Stomach (tissue), 8 donors: ENCODE measurements at regions not wholly inside any gene's neighbourhood (a gene's known extent, or its start where the extent isn't known, plus 50 kb on each side); places are given as distances from the start of the nearest gene placed in this dataset.

Experiments
- DNase-seq, 2 donors: peaks; one replicate each; pipeline versions ENCODE4 v3.0.0 to v3.0.0-alpha.2; 2013 to 2019
- H3K27ac ChIP-seq, 5 donors: fragments of 200-600 bp in 4 of 5; sonication (generic) in 4 of 5; one replicate each; pipeline ENCODE4 v1.5.1; 2013 to 2019; ENCODE audit warnings: mild to moderate bottlenecking in 1 of 5, moderate library complexity in 1 of 5
- H3K27me3 ChIP-seq, 3 donors: fragments of 200-600 bp; sonication (generic); one replicate each; pipeline ENCODE4 v1.5.1; 2017 to 2019; ENCODE audit warnings: mixed run types in 1 of 3
- H3K36me3 ChIP-seq, 4 donors: fragments of 200-600 bp; sonication (generic); 1 replicate in 3 of 4; 2 replicates in 1 of 4; pipeline ENCODE4 v1.5.1; 2016 to 2019
- H3K4me1 ChIP-seq, 4 donors: fragments of 200-600 bp; sonication (generic); one replicate each; pipeline ENCODE4 v1.5.1; 2016 to 2019
- H3K4me3 ChIP-seq, 4 donors: fragments of 200-600 bp; sonication (generic) in 3 of 4; one replicate each; pipeline ENCODE4 v1.5.1; 2016 to 2019; ENCODE audit warnings: mild to moderate bottlenecking in 1 of 4
- H3K9me3 ChIP-seq, 4 donors: fragments of 200-600 bp; sonication (generic); one replicate each; pipeline ENCODE4 v1.5.1; 2016 to 2019
- EP300 ChIP-seq: sonication (generic); formaldehyde crosslinking; IDR thresholded peaks from one replicate; pipeline ENCODE4 v1.6.1; 2017; ENCODE audit warnings: antibody characterized with exemption
- POLR2A ChIP-seq, 4 donors: fragments of 450-650 bp; IDR thresholded peaks; one replicate each; pipeline ENCODE4 v1.6.1; 2016; ENCODE audit warnings: antibody characterized with exemption in 4 of 4, control low read depth in 2 of 4, mild to moderate bottlenecking in 1 of 4, moderate library complexity in 1 of 4
- POLR2AphosphoS5 ChIP-seq, 3 donors: sonication (generic); formaldehyde crosslinking; IDR thresholded peaks; one replicate each; pipeline ENCODE4 v1.6.1; 2016; ENCODE audit warnings: antibody characterized with exemption in 3 of 3
- WGBS, 5 donors: extraction: QIAGEN DNeasy Blood & Tissue Kit in 3 of 5; methylation state at CpG; one replicate each; pipeline versions ENCODE4 v1.1.5 to v1.1.7; 2013 to 2018; 5-methylcytosine and 5-hydroxymethylcytosine counted together
- intact Hi-C: fragments of 100-400 bp; cut with DNase I; formaldehyde crosslinking; loops from one replicate; pipeline ENCODE4 v1.15.1; 2023; ENCODE audit warnings: low total_unique reads
- TF ChIP-seq, protein P1 (sequence below), 7 experiments: fragments of 450-650 bp in 4 of 7; fragments of 200-600 bp in 3 of 7; sonication (generic) in 3 of 7; IDR thresholded peaks; one replicate each; pipeline ENCODE4 v1.5.1; 2016 to 2019; ENCODE audit warnings: antibody characterized with exemption in 7 of 7, control low read depth in 2 of 7, mild to moderate bottlenecking in 1 of 7
- donor health status: healthy with polysubstance abuse.
- donor health status: Bipolar disorder and iron deficiency.
- donor health status: healthy.

GRCh38 chr3:28598165-28598564, 249.5 kb upstream of the AZI2 start:
- Histone ChIP-seq H3K9me3 (no peaks in the 10 kb centered on the region), H3K27me3 (no peaks in the 10 kb centered on the region), H3K4me3 (no peak overlapping the region), H3K36me3 (no peaks in the 10 kb centered on the region), H3K27ac (no peak overlapping the region), H3K4me1 (no peaks in the 10 kb centered on the region)
- intact Hi-C loops: no loop called here
- 86 to 92% (median 90%) methylated on average over 4 of the region's 4 CpGs for WGBS, 5 donors
- no peak for DNase-seq
- TF ChIP-seq POLR2A (IDR thresholded peaks at IDR 0.05) (no peak), EP300 (no peak), POLR2AphosphoS5 (IDR thresholded peaks at IDR 0.05) (no peak)
- TF ChIP-seq, protein P1, sequence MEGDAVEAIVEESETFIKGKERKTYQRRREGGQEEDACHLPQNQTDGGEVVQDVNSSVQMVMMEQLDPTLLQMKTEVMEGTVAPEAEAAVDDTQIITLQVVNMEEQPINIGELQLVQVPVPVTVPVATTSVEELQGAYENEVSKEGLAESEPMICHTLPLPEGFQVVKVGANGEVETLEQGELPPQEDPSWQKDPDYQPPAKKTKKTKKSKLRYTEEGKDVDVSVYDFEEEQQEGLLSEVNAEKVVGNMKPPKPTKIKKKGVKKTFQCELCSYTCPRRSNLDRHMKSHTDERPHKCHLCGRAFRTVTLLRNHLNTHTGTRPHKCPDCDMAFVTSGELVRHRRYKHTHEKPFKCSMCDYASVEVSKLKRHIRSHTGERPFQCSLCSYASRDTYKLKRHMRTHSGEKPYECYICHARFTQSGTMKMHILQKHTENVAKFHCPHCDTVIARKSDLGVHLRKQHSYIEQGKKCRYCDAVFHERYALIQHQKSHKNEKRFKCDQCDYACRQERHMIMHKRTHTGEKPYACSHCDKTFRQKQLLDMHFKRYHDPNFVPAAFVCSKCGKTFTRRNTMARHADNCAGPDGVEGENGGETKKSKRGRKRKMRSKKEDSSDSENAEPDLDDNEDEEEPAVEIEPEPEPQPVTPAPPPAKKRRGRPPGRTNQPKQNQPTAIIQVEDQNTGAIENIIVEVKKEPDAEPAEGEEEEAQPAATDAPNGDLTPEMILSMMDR (IDR thresholded peaks at IDR 0.05): no peak

DNA sequence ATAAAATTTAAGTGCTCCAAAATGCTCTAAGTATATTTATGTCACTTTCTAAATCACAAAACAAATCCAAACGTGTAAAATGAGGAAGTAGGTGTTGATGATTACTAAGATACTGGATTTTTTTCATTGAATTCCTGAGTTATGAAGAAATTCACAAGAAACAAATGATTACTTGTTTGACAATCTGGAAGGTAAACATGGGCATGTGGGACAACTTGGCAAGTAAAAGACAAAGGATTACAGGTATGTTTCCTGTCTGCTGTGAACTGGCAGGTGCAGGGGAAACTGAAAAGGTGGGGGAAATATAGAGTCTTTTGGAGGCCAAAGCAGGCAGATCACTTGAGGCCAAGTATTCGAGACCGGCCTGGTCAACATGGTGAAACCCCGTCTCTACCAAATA, 252.7 kb upstream of the AZI2 start:
- Histone ChIP-seq H3K27me3 (no peaks in the 10 kb centered on the region), H3K27ac (no peak overlapping the region), H3K4me1 (no peaks in the 10 kb centered on the region), H3K36me3 (no peaks in the 10 kb centered on the region), H3K4me3 (no peak overlapping the region), H3K9me3 (no peaks in the 10 kb centered on the region)
- intact Hi-C loops: no loop called here
- TF ChIP-seq POLR2A (IDR thresholded peaks at IDR 0.05) (no peak), POLR2AphosphoS5 (IDR thresholded peaks at IDR 0.05) (no peak), EP300 (no peak)
- TF ChIP-seq, protein P1 (IDR thresholded peaks at IDR 0.05): no peak
- 54 to 78% (median 60%) methylated on average over 4 of the region's 4 CpGs for WGBS, 5 donors
- no peak for DNase-seq

GRCh38 chr3:28606283-28606682, 257.7 kb upstream of the AZI2 start:
- DNase-seq: no peak
- Histone ChIP-seq H3K27ac (no peak overlapping the region), H3K9me3 (no peaks in the 10 kb centered on the region), H3K4me3 (no peak overlapping the region), H3K27me3 (no peaks in the 10 kb centered on the region), H3K4me1 (no peaks in the 10 kb centered on the region), H3K36me3 (no peaks in the 10 kb centered on the region)
- intact Hi-C loops: no loop called here
- WGBS, 5 donors: 49 to 60% (median 52%) methylated on average over 2 of the region's 2 CpGs
- TF ChIP-seq EP300 (no peak), POLR2A (IDR thresholded peaks at IDR 0.05) (no peak), POLR2AphosphoS5 (IDR thresholded peaks at IDR 0.05) (no peak)
- TF ChIP-seq, protein P1 (IDR thresholded peaks at IDR 0.05): no peak

DNA sequence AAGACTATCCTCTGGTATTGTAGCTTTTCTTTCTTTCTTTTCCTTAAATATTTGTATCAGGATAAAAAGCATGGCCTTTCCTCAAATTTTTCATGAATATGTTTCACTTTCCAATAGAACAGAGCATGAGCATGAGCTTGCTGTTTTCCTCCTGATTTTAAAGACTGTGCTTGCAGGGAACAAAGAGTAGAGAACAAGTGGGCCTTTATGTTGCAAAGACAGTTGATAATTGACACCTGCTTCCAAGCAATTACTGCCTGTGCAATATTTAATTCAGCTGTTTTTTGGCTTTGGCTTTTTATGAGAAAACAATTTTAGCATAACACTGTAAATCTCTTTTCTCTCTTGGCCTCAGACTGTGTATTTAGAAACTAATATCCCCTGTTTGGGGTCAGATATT, 263.6 kb upstream of the AZI2 start:
- Histone ChIP-seq H3K27me3 (no peaks in the 10 kb centered on the region), H3K36me3 (no peaks in the 10 kb centered on the region), H3K27ac (no peak overlapping the region), H3K9me3 (no peaks in the 10 kb centered on the region), H3K4me1 (no peaks in the 10 kb centered on the region), H3K4me3 (no peak overlapping the region)
- intact Hi-C loops: no loop called here
- TF ChIP-seq, protein P1 (IDR thresholded peaks at IDR 0.05): no peak
- TF ChIP-seq POLR2A (IDR thresholded peaks at IDR 0.05) (no peak), EP300 (no peak), POLR2AphosphoS5 (IDR thresholded peaks at IDR 0.05) (no peak)
- DNase-seq: no peak
